Breast epithelium (tissue), 3 donors: ENCODE measurements at regions not wholly inside any gene's neighbourhood (a gene's known extent, or its start where the extent isn't known, plus 50 kb on each side); places are given as distances from the start of the nearest gene placed in this dataset.

Experiments used
- POLR2A ChIP-seq: fragments of 450-650 bp; IDR thresholded peaks from one replicate; pipeline ENCODE4 v1.6.1; 2016; ENCODE audit warnings: antibody characterized with exemption, mild to moderate bottlenecking, moderate library complexity
- POLR2AphosphoS5 ChIP-seq, 3 donors: sonication (generic); formaldehyde crosslinking; IDR thresholded peaks; one replicate each; pipeline ENCODE4 v1.6.1; 2017; ENCODE audit warnings: antibody characterized with exemption in 3 of 3
- TF ChIP-seq, protein P1 (sequence below), 3 donors: fragments of 450-650 bp; IDR thresholded peaks; one replicate each; pipeline ENCODE4 v1.5.1; 2016 to 2017; ENCODE audit warnings: antibody characterized with exemption in 3 of 3, mild to moderate bottlenecking in 3 of 3, moderate library complexity in 3 of 3

DNA sequence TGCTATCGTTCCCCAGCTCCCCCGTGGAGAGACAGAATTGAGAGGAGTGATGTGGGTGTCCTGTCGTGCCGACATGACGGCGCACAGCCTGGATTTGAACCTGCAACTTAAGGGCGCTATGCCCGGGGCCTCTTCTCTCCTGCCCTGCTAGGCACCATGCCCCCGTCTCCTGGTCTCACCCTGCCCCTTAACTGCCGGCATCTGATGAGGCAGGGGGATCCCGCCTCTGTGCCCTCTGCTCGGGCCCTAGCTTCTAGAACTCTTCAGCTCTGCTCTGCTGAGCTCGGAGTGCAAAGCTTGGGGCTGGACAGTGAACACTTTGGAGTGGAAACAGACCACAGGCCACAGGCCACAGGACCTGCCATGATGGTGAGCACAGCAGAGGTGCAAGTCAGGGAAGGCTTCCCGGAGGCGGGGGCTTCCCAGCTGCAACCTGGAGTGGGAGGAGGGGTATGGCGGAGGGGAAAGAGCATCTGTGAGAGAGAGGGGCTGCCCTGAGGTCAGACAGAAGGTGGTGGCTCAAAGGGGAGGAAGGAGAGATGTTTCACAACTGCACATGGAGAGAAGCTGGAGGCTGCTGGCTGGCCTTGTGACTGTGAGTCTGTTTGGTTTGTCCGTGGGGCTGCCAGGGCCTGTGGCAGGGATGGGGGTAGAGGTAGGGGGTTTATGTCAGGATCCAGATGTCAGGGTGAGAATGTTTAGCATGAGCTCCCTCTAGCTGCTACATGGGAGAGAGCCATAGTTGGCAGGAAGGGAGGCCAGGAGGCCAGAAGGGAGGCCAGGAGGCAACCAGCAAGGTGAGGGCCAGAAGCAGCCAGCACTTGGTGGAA is 107.8 kb downstream of the CRLF3 start:
- TF ChIP-seq, protein P1, sequence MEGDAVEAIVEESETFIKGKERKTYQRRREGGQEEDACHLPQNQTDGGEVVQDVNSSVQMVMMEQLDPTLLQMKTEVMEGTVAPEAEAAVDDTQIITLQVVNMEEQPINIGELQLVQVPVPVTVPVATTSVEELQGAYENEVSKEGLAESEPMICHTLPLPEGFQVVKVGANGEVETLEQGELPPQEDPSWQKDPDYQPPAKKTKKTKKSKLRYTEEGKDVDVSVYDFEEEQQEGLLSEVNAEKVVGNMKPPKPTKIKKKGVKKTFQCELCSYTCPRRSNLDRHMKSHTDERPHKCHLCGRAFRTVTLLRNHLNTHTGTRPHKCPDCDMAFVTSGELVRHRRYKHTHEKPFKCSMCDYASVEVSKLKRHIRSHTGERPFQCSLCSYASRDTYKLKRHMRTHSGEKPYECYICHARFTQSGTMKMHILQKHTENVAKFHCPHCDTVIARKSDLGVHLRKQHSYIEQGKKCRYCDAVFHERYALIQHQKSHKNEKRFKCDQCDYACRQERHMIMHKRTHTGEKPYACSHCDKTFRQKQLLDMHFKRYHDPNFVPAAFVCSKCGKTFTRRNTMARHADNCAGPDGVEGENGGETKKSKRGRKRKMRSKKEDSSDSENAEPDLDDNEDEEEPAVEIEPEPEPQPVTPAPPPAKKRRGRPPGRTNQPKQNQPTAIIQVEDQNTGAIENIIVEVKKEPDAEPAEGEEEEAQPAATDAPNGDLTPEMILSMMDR (IDR thresholded peaks at IDR 0.05) = no peak
- TF ChIP-seq POLR2A = no peak
- TF ChIP-seq POLR2AphosphoS5 (IDR thresholded peaks at IDR 0.05) = no peak
